SU-DHL-6 (cell line): ENCODE measurements at regions not wholly inside any gene's neighbourhood (a gene's known extent, or its start where the extent isn't known, plus 50 kb on each side); places are given as distances from the start of the nearest gene placed in this dataset.

Experiments used
- CTCF ChIP-seq: fragments of 200-600 bp; sonication (generic); IDR thresholded peaks from one replicate; pipeline ENCODE4 v1.5.1; 2017; ENCODE audit warnings: antibody characterized with exemption, mild to moderate bottlenecking, low read length, moderate library complexity; ENCODE audit not compliant: insufficient read depth, poor library complexity, severe bottlenecking
- EZH2phosphoT487 ChIP-seq: fragments of 200-600 bp; sonication (generic), shearing (Covaris generic); conservative IDR thresholded peaks from 2 replicates; pipeline ENCODE4 v1.6.1; 2018; ENCODE audit warnings: mild to moderate bottlenecking, antibody characterized with exemption, low read length, moderate library complexity, mixed read lengths

- TF ChIP-seq CTCF (no peak), EZH2phosphoT487 (no peak)
Observed at GRCh38 chr1:200228081-200228480, 181.8 kb downstream of the ZNF281 start.
